ENCODE measurements at regions not wholly inside any gene's neighbourhood (a gene's known extent, or its start where the extent isn't known, plus 50 kb on each side); places are given as distances from the start of the nearest gene placed in this dataset.

DNA sequence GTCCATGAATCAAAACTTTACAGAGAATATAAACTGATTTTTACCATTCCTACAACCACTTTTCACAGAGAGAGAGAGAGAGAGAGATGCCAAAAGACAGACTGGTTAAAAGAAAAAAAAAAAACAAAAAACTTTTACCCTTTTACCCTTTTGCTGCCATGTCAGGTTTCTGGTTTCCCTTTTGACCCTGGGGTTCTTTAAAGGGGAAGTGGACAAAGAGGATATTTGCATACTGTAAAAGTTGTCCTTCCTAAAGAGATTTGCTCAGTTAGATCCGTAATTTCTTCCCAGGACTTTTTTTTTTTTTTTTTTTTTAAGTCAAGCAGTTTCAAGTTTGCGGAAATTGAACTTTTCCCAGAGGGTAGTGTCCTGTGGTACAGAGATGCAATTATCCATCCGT, 287.8 kb upstream of the RGS18 start:
- TF ChIP-seq, protein P1, sequence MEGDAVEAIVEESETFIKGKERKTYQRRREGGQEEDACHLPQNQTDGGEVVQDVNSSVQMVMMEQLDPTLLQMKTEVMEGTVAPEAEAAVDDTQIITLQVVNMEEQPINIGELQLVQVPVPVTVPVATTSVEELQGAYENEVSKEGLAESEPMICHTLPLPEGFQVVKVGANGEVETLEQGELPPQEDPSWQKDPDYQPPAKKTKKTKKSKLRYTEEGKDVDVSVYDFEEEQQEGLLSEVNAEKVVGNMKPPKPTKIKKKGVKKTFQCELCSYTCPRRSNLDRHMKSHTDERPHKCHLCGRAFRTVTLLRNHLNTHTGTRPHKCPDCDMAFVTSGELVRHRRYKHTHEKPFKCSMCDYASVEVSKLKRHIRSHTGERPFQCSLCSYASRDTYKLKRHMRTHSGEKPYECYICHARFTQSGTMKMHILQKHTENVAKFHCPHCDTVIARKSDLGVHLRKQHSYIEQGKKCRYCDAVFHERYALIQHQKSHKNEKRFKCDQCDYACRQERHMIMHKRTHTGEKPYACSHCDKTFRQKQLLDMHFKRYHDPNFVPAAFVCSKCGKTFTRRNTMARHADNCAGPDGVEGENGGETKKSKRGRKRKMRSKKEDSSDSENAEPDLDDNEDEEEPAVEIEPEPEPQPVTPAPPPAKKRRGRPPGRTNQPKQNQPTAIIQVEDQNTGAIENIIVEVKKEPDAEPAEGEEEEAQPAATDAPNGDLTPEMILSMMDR (IDR thresholded peaks at IDR 0.05; ENCODE audit: low read depth, low read length, poor library complexity, severe bottlenecking): no peak
- no peak for TF ChIP-seq EZH2phosphoT487 (IDR thresholded peaks at IDR 0.05; ENCODE audit: borderline replicate concordance, low read length)
